Vagina (tissue), 2 donors: ENCODE measurements at regions not wholly inside any gene's neighbourhood (a gene's known extent, or its start where the extent isn't known, plus 50 kb on each side); places are given as distances from the start of the nearest gene placed in this dataset.

Source experiments
- CTCF ChIP-seq, 3 experiments: fragments of 450-650 bp in 2 of 3; fragments of 200-600 bp in 1 of 3; sonication (generic) in 1 of 3; IDR thresholded peaks; one replicate each; pipeline ENCODE4 v1.5.1; 2017 to 2019; ENCODE audit warnings: antibody characterized with exemption in 3 of 3, mild to moderate bottlenecking in 2 of 3, moderate library complexity in 2 of 3
- POLR2AphosphoS5 ChIP-seq, 2 donors: sonication (generic); formaldehyde crosslinking; IDR thresholded peaks; one replicate each; pipeline ENCODE4 v1.9.0; 2017; ENCODE audit warnings: antibody characterized with exemption in 2 of 2, mild to moderate bottlenecking in 2 of 2, low read depth in 1 of 2; ENCODE audit not compliant: insufficient read depth in 1 of 2

- no peak for TF ChIP-seq CTCF (IDR thresholded peaks at IDR 0.05)
- no peak for TF ChIP-seq POLR2AphosphoS5 (IDR thresholded peaks at IDR 0.05; ENCODE audit: insufficient read depth in 1 of 2, low read depth in 1 of 2)
Observed at GRCh38 chr14:98010784-98011183, 1213.6 kb downstream of the VRK1 start.
